ENCODE measurements at regions not wholly inside any gene's neighbourhood (a gene's known extent, or its start where the extent isn't known, plus 50 kb on each side); places are given as distances from the start of the nearest gene placed in this dataset.
"Not testable (repeated sequence)": the region's sequence is repeated elsewhere in the genome, so short reads cannot be mapped to it uniquely, and the experiment has no call there.

- peak; percentile 79 for DNase-seq
Observed at GRCh38 chr1:239951511-239952140, 140.1 kb upstream of the FMN2 start.

DNA sequence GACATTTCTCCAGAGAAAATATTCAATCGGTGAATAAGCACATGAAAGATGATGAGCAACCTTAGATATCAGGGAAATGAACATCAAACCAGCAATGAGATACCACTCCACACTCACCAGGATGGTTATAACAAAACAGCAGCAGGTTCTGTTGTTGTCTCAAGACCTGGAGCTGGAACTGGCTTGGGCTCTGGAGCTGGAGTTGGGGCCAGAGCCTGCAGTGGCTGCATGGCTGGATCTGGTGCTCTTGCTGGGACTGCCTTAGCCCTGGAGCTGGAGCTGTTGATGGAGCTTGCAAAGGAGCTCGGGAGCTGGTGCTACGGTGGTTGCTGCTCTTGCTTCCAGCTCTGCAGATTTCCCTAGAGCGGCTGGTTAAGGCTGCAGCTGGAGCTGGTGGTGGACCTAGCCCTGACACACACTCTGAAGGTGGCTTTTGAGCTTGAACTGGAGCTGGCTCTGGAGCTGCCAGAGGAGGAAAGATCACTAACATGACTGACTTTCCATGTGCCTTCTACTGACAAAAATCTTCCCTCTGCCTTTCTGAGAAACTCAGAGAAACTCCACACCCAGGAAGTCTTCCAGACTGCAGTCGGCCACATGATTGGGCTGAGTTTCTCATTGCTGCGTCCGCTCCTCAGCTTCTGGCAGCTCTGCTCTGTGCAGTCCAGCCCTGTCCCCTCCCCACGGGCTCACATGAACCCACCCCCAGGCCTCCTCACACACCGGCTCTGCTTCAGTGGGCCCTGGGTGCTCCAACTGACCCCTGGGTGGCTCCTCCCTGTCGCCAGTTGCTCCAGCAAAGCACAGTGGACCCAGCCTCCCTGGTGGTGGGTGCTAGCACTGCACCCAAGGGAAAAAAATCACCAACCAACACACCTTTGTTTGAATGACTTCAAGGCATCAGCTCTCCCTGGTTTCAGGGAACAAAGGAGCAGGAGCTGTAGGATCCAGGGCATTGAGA, 139.1 kb upstream of the FMN2 start:
- peak; percentile 18 for DNase-seq

DNA sequence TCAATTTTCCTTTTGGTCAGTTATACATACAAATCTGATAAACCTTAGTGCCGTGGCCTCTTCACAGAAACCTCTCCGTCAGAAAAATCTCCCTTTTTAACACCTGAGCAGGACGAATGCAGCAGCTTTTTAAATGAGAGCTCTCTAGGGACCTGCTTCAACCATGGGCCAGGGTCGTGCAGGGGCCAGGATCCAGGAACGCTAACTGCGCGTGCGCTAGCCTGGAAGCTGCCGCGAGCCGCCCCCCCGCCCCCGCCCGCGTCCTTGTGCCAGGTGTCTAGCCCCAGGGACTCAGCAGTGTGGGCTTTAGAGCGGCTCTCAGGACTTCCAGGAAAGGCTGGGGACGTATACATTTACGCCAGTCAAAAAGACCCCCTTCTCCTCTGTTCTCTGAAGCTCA, 136.8 kb upstream of the FMN2 start:
- no peak for DNase-seq

- DNase-seq, result peak; percentile 7
Observed at GRCh38 chr1:239955431-239955830, 136.3 kb upstream of the FMN2 start.

GRCh38 chr1:239956263-239956662, 135.4 kb upstream of the FMN2 start:
- peak; percentile 35 for DNase-seq

DNA sequence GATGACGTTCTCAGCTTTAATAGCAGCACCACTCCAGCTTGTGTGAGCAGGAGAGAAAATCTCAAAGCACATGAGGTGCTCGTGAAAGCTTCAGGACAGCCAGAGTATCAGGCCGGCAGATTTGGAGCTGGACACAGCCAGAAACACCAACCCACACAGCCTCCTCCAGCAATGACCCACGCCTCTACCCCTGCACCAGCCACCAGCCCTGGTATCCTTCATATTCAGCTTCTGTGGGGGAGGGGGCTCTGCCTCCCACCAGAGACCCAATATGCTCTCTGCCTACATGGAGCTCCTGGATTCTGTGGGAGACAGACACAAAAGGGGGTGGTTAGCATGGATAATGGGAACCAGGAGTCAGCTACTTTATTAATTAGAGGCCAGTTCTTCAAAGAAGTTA, 133.6 kb upstream of the FMN2 start:
- DNase-seq, result no peak

DNA sequence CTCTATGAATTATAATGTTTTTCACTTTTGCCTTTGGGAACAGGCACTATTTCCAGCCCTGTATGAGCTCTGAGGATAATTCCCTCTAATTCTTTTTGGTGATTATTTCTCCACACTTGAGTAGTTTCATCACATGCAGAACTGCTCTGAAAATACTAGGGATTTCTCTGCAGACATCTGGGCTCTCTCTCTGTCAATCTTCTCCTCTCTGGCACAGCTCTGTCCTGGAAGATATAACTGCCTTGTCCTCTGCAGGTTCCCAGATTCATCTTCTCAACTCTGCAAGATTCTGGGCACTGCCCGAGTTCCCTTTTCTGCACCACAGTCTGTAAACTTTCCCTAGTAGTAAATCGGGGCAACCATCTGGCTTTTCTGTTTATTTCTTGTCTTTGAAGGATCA, 131.3 kb upstream of the FMN2 start:
- DNase-seq, result no peak

DNA sequence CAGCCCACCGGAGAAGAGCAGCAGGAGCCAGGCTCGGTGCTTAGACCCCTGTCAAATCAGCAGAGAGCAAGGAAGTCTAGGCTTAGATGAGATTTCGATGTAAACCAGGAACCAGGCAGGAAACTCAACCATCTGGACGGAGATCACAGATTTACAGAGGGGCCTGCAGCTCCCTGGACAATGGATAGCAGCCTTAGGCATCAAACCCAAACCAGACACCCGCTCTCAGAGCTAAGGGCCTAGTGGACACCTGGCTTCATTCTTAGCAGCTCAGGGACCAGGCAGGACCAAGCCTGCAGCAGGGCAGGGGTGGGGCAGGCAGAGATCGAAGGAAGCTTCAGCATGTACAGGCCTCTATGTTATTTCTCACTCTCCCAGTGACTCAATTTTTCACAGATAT, 127.8 kb upstream of the FMN2 start:
- DNase-seq, result no peak

- DNase-seq, result peak; percentile 55
Observed at GRCh38 chr1:239976130-239976968, 115.3 kb upstream of the FMN2 start.

GRCh38 chr1:239977416-239977815, 114.3 kb upstream of the FMN2 start:
- no peak for DNase-seq

- no peak for DNase-seq
Observed at GRCh38 chr1:239979456-239979855, 112.2 kb upstream of the FMN2 start.

GRCh38 chr1:239982762-239983161, 108.9 kb upstream of the FMN2 start:
- DNase-seq, result no peak

GRCh38 chr1:239985044-239985443, 106.6 kb upstream of the FMN2 start:
- no peak for DNase-seq

DNA sequence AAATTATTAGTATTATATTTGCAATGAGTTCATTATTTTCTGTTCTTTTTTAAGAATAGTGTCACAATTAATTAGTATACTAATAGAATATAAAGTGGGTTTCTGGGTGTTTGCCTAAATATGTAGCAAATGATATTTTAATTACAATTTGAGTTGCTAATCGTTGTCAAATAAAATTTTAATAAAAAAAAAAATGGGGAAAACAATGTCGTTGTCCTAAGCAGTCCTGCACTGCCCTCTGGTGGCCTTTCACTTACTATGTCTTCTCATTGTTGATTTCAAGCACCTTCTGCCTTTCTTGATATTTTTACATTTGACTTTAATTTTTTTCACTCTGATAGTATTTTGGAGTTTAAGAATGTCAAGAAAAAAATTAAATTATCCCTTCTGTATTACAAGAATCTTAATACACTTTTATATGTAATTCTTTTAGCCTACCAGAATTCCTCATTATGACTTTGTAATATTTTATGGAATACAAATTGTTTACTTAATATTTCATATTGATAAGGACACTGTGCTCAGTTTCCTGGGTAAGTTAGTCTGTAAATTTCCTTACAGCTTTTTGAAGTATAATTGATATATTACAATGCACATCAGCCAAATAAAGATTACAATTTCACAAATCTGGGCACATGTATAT, 104.5 kb upstream of the FMN2 start:
- peak; percentile 57 for DNase-seq

- no peak for DNase-seq
Observed at GRCh38 chr1:239989990-239990389, 101.7 kb upstream of the FMN2 start.

GRCh38 chr1:239992566-239992965, 99.1 kb upstream of the FMN2 start:
- DNase-seq, result not testable (repeated sequence)

DNA sequence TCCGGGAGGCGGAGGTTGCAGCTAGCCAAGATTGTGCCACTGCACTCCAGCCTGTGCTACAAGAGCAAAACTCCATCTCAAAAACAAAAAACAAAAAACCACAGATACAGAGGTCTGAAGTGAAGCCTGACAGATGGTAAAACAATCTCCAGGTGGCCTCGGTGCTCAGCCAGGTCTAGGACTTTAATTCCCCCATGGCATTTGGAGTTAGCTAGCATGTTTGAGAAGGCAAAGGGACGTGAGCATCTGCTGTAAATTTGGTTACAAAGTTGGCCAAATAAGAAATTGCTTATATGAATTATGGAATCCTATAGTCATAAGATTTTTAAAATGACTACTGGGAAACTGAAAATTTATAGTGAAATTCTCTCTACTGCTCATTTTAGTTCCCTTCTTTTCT, 98.3 kb upstream of the FMN2 start:
- no peak for DNase-seq

GRCh38 chr1:239995281-239995680, 96.4 kb upstream of the FMN2 start:
- DNase-seq, result no peak

- no peak for DNase-seq
Observed at GRCh38 chr1:239997160-239997514, 94.5 kb upstream of the FMN2 start.

GRCh38 chr1:239997515-239998311, 94.0 kb upstream of the FMN2 start:
- peak; percentile 58 for DNase-seq

DNA sequence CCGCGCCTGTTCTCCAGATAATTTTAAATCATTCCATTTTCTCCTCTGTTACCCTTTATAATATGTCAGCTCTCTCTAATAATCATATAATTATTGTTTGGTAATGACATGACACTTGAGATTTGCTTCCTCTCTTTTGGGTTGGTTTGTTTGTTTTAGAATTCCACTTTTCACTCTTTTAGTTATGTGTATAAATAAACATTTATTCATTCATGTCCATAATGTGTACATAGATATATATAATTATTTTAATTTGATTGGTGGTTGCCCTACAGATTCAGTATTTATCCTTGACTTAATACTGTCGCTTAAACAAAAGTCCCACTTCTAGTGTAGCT, 93.4 kb upstream of the FMN2 start:
- DNase-seq, result peak; percentile 68

- peak; percentile 83 for DNase-seq
Observed at GRCh38 chr1:239999170-239999569, 92.5 kb upstream of the FMN2 start.

Data from NCI-H69 (cell line).